Mesendoderm (in vitro differentiated cells): ENCODE measurements at regions not wholly inside any gene's neighbourhood (a gene's known extent, or its start where the extent isn't known, plus 50 kb on each side); places are given as distances from the start of the nearest gene placed in this dataset.
"Not testable (repeated sequence)": the region's sequence is repeated elsewhere in the genome, so short reads cannot be mapped to it uniquely, and the experiment has no call there.

Experiments used
- DNase-seq: peaks from one replicate; pipeline ENCODE4 v3.0.0; 2013
- H2AK5ac ChIP-seq: 2 replicates; pipeline ENCODE4 v1.6.1; 2013; ENCODE audit warnings: low read length, inconsistent platforms
- H2BK120ac ChIP-seq: 2 replicates; pipeline ENCODE4 v1.6.1; 2013; ENCODE audit warnings: low read depth, mild to moderate bottlenecking, low read length, moderate library complexity, mixed read lengths
- H2BK15ac ChIP-seq: replicated peaks from 2 replicates; pipeline ENCODE4 v1.6.1; 2013; ENCODE audit warnings: low read depth, mild to moderate bottlenecking, moderate library complexity
- H2BK5ac ChIP-seq: 2 replicates; pipeline ENCODE4 v1.6.1; 2013; ENCODE audit warnings: low read length, inconsistent platforms
- H3K18ac ChIP-seq: 2 replicates; pipeline ENCODE4 v1.6.1; 2013; ENCODE audit warnings: mild to moderate bottlenecking, low read length, mixed read lengths
- H3K23ac ChIP-seq: one replicate; pipeline ENCODE4 v1.6.1; 2013; ENCODE audit warnings: low read length
- H3K27ac ChIP-seq: 2 replicates; pipeline ENCODE4 v1.5.1; 2013; ENCODE audit warnings: low read depth, mild to moderate bottlenecking, inconsistent platforms, low read length, moderate library complexity
- H3K27me3 ChIP-seq: 2 replicates; pipeline ENCODE4 v1.6.1; 2013; ENCODE audit warnings: low read length, control low read depth, mild to moderate bottlenecking, inconsistent platforms; ENCODE audit not compliant: insufficient read depth, poor library complexity
- H3K36me3 ChIP-seq: 2 replicates; pipeline ENCODE4 v1.6.1; 2013; ENCODE audit warnings: low read length, inconsistent platforms; ENCODE audit not compliant: control insufficient read depth, insufficient read depth
- H3K4ac ChIP-seq: one replicate; pipeline ENCODE4 v1.6.1; 2013; ENCODE audit warnings: low read depth, mild to moderate bottlenecking, low read length, moderate library complexity
- H3K4me1 ChIP-seq: 2 replicates; pipeline ENCODE4 v1.6.1; 2013; ENCODE audit warnings: low read depth, low read length, inconsistent platforms; ENCODE audit not compliant: control insufficient read depth
- H3K4me2 ChIP-seq: 2 replicates; pipeline ENCODE4 v1.6.1; 2013; ENCODE audit warnings: low read length
- H3K4me3 ChIP-seq: 2 replicates; pipeline ENCODE4 v1.5.1; 2013; ENCODE audit warnings: mild to moderate bottlenecking, low read length
- H3K56ac ChIP-seq: one replicate; pipeline ENCODE4 v1.6.1; 2013; ENCODE audit warnings: low read length
- H3K79me1 ChIP-seq: 2 replicates; pipeline ENCODE4 v1.6.1; 2013; ENCODE audit warnings: low read length, inconsistent platforms
- H3K79me2 ChIP-seq: 2 replicates; pipeline ENCODE4 v1.6.1; 2013; ENCODE audit warnings: mild to moderate bottlenecking, low read length; ENCODE audit not compliant: control insufficient read depth, insufficient read depth
- H3K9ac ChIP-seq: 2 replicates; pipeline ENCODE4 v1.6.1; 2013; ENCODE audit warnings: low read length, inconsistent platforms
- H4K5ac ChIP-seq: one replicate; pipeline ENCODE4 v1.6.1; 2013; ENCODE audit warnings: low read length
- H4K8ac ChIP-seq: one replicate; pipeline ENCODE4 v1.6.1; 2013; ENCODE audit warnings: low read depth, mild to moderate bottlenecking, control low read depth, low read length, moderate library complexity
- WGBS: extraction: QIAGEN DNeasy Blood & Tissue Kit; methylation state at CpG from one replicate; pipeline ENCODE4 v1.1.7; 2013; ENCODE audit warnings: low lambda C conversion rate, missing lambda C conversion rate; ENCODE audit not compliant: insufficient coverage; ENCODE audit errors: extremely low coverage; 5-methylcytosine and 5-hydroxymethylcytosine counted together

GRCh38 chr12:105644770-105645169, 314.3 kb downstream of the C12orf75 start:
- Histone ChIP-seq H3K4me3 (no peak overlapping the region), H3K18ac (no peak overlapping the region), H3K79me1 (no peaks in the 10 kb centered on the region), H3K4me2 (no peak overlapping the region), H3K79me2 (no peaks in the 10 kb centered on the region), H3K56ac (no peak overlapping the region), H3K9ac (no peak overlapping the region), H3K4me1 (no peaks in the 10 kb centered on the region), H4K5ac (no peak overlapping the region), H3K4ac (no peak overlapping the region), H3K23ac (no peak overlapping the region), H3K36me3 (no peaks in the 10 kb centered on the region), H3K27me3 (no peaks in the 10 kb centered on the region), H3K27ac (no peak overlapping the region), H2BK15ac (no peak overlapping the region), H4K8ac (no peak overlapping the region), H2BK5ac (no peak overlapping the region), H2AK5ac (no peak overlapping the region), H2BK120ac (no peak overlapping the region)
- DNase-seq, result no peak
- no CpG with 5 or more reads among the region's 5 CpGs for WGBS

DNA sequence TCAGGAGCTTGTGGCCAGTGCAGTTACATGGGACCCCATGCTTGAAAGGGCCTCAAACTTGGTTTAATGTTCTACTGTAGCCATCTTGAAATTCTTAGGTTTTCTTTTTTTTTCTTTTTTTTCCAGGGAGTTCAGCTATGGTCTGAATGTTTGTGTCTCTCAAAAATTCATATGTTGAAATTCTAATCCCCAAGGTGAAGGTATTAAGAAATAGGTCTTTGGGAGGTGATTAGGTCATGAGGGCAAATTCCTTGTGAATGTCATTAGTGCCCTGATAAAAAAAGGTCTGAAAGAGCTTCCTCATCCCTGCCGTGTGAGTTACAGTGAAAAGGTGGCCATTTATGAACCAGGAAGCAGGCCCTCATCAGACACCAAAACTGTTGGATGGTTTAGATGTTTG, 324.1 kb downstream of the C12orf75 start:
- H3K4me1 ChIP-seq, result no peaks in the 10 kb centered on the region
- no peak overlapping the region for H2BK5ac ChIP-seq
- no peak overlapping the region for H2BK120ac ChIP-seq
- H3K79me2 ChIP-seq, result no peaks in the 10 kb centered on the region
- H3K4me3 ChIP-seq, result no peak overlapping the region
- no peak for DNase-seq
- H3K9ac ChIP-seq, result no peak overlapping the region
- H3K56ac ChIP-seq, result no peak overlapping the region
- no peak overlapping the region for H3K23ac ChIP-seq
- no peak overlapping the region for H3K4me2 ChIP-seq
- H3K4ac ChIP-seq, result no peak overlapping the region
- no peaks in the 10 kb centered on the region for H3K79me1 ChIP-seq
- WGBS, result no CpG with 5 or more reads among the region's 1 CpG
- no peak overlapping the region for H3K27ac ChIP-seq
- H3K27me3 ChIP-seq, result no peaks in the 10 kb centered on the region
- no peak overlapping the region for H4K8ac ChIP-seq
- H2AK5ac ChIP-seq, result no peak overlapping the region
- H3K36me3 ChIP-seq, result no peaks in the 10 kb centered on the region
- H2BK15ac ChIP-seq, result no peak overlapping the region
- no peak overlapping the region for H4K5ac ChIP-seq
- no peak overlapping the region for H3K18ac ChIP-seq

GRCh38 chr12:105658389-105658788, 327.9 kb downstream of the C12orf75 start:
- Histone ChIP-seq H3K23ac (no peak overlapping the region), H3K56ac (no peak overlapping the region), H3K27me3 (no peaks in the 10 kb centered on the region), H3K4me3 (no peak overlapping the region), H3K9ac (no peak overlapping the region), H3K4me2 (no peak overlapping the region), H4K8ac (no peak overlapping the region), H2AK5ac (no peak overlapping the region), H3K79me1 (no peaks in the 10 kb centered on the region), H3K18ac (no peak overlapping the region), H2BK120ac (no peak overlapping the region), H2BK5ac (no peak overlapping the region), H3K79me2 (no peaks in the 10 kb centered on the region), H3K4ac (no peak overlapping the region), H3K27ac (no peak overlapping the region), H3K4me1 (no peaks in the 10 kb centered on the region), H4K5ac (no peak overlapping the region), H3K36me3 (no peaks in the 10 kb centered on the region), H2BK15ac (no peak overlapping the region)
- no CpG with 5 or more reads among the region's 2 CpGs for WGBS
- no peak for DNase-seq

DNA sequence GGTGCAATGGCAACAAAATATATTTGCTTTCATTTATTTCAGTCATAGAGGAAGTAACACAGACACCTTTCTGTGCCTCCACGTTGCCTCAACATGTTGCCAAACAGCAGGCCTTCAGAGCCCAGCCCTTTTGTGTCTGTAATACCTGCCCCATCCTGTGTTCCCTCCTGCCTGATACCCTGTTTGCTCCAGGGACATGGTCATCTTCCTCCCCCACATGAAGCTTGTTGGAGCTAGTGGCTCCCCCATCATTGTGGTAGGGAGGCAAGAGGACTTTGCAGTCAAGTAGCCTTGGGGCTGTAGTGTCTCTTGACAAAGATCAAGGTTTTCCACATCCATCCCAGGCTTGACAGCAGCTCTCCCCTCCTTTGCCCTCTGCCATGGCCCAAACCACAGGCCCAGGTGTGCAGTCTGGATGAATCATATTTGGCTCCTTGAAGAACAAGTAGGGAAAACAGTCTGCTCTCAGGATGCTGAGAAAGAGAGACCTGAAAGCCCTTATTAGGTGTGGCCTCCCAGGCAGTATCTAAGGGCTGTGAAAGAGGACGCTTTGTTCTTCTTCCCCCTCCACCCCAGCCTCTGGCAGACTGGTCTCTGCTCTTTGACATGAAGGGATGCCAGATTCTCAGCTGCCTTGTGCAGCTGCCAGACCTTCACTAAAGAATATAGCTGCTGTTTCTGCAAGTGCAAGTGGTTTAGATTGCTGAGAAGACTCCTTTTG, 329.0 kb downstream of the C12orf75 start:
- H3K23ac ChIP-seq, result no peak overlapping the region
- H2AK5ac ChIP-seq, result no peak overlapping the region
- no peak overlapping the region for H3K27ac ChIP-seq
- H2BK15ac ChIP-seq, result no peak overlapping the region
- H2BK120ac ChIP-seq, result no peak overlapping the region
- no peak overlapping the region for H3K4ac ChIP-seq
- H3K79me2 ChIP-seq, result no peaks in the 10 kb centered on the region
- H3K4me2 ChIP-seq, result no peak overlapping the region
- H3K9ac ChIP-seq, result no peak overlapping the region
- no peak for DNase-seq
- H2BK5ac ChIP-seq, result no peak overlapping the region
- no peaks in the 10 kb centered on the region for H3K79me1 ChIP-seq
- no peak overlapping the region for H3K56ac ChIP-seq
- H3K27me3 ChIP-seq, result no peaks in the 10 kb centered on the region
- no peaks in the 10 kb centered on the region for H3K36me3 ChIP-seq
- H3K18ac ChIP-seq, result no peak overlapping the region
- no peak overlapping the region for H4K8ac ChIP-seq
- H4K5ac ChIP-seq, result no peak overlapping the region
- WGBS, result no CpG with 5 or more reads among the region's 2 CpGs
- no peak overlapping the region for H3K4me3 ChIP-seq
- no peaks in the 10 kb centered on the region for H3K4me1 ChIP-seq

GRCh38 chr12:105664765-105665164, 334.3 kb downstream of the C12orf75 start:
- not testable (repeated sequence) for H3K4me2 ChIP-seq, H3K9ac ChIP-seq, H3K4me3 ChIP-seq, H2AK5ac ChIP-seq, H2BK120ac ChIP-seq, DNase-seq, H3K4me1 ChIP-seq, H4K8ac ChIP-seq, H3K79me1 ChIP-seq, H2BK15ac ChIP-seq, H3K23ac ChIP-seq, H3K27ac ChIP-seq, H3K18ac ChIP-seq, H3K4ac ChIP-seq, H3K36me3 ChIP-seq, H3K56ac ChIP-seq, H3K27me3 ChIP-seq, H3K79me2 ChIP-seq, H4K5ac ChIP-seq, H2BK5ac ChIP-seq
- WGBS, result no CpG with 5 or more reads among the region's 1 CpG

DNA sequence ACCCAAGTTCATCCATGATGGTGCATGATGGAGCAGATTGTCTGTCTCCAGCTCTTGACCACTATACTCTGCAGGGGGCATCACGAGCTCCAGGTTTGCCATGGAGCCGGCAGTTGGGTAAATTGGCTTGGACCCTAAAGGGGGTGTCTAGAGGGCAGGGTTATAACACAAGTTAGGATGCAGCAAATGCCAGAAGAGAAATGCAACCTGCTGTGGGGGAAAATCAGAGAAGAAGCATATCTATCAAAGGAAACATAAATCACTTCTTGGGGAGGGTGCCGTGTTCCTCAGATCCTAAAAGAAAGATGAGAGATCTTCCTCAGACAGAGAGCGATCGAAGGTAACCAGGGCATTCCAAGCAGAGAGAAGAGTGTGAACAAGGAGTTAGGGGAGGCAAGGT, 334.9 kb downstream of the C12orf75 start:
- Histone ChIP-seq H3K9ac (no peak overlapping the region), H3K18ac (no peak overlapping the region), H3K79me2 (no peaks in the 10 kb centered on the region), H3K79me1 (no peaks in the 10 kb centered on the region), H2AK5ac (no peak overlapping the region), H3K4me1 (no peaks in the 10 kb centered on the region), H3K27me3 (no peaks in the 10 kb centered on the region), H2BK5ac (no peak overlapping the region), H3K4me3 (no peak overlapping the region), H4K8ac (no peak overlapping the region), H2BK15ac (no peak overlapping the region), H3K4me2 (no peak overlapping the region), H3K27ac (no peak overlapping the region), H2BK120ac (no peak overlapping the region), H3K36me3 (no peaks in the 10 kb centered on the region), H3K56ac (no peak overlapping the region), H3K4ac (no peak overlapping the region), H3K23ac (no peak overlapping the region), H4K5ac (no peak overlapping the region)
- DNase-seq, result no peak
- no CpG with 5 or more reads among the region's 5 CpGs for WGBS
